GM23338 (cell line): ENCODE measurements at regions not wholly inside any gene's neighbourhood (a gene's known extent, or its start where the extent isn't known, plus 50 kb on each side); places are given as distances from the start of the nearest gene placed in this dataset.

Experiments
- CREB1 ChIP-seq: fragments of 250-450 bp; sonication (Bioruptor Pico); IDR thresholded peaks from 2 replicates; pipeline ENCODE4 v1.5.0; 2020; ENCODE audit warnings: low read depth, mild to moderate bottlenecking, moderate library complexity
- POLR2AphosphoS5 ChIP-seq: IDR thresholded peaks from 2 replicates; pipeline ENCODE4 v1.6.1; 2016; ENCODE audit warnings: antibody characterized with exemption, low read depth
- TF ChIP-seq, protein P1 (sequence below), 2 experiments: fragments of 200-600 bp in 1 of 2; sonication (generic) in 1 of 2; conservative IDR thresholded peaks; 2 replicates each; pipeline versions ENCODE4 v1.5.1 to v1.6.1; 2016 to 2017; ENCODE audit warnings: antibody characterized with exemption in 2 of 2, low read depth in 2 of 2, mild to moderate bottlenecking in 2 of 2, moderate library complexity in 1 of 2

DNA sequence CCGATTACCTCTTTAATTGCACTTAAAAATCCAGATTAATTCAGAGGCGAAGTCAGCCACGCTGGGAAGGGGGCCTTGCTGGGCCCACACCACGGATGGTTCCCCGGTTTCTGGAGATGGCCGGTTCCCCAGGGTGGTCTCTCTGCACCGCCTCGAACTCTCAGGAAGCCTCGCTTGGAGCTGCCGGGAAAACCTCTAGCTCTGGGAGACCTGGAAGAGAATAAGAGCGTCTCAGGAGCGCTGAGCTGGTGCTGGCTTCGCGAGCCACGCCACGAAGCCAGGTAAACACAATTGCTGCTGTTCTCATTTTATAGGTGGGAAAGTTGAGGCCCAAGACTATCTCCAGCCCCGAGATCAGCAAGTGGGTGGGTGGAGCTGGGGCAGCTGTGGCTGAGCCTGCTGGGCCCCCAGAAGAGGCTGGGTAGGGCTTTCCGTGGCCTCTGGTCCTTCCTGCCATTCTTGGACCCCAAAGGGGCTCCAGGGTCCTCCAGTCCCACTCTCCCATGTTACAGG is 110.4 kb downstream of the MICALL2 start:
- TF ChIP-seq POLR2AphosphoS5 (no peak), CREB1 (no peak)
- TF ChIP-seq, protein P1, sequence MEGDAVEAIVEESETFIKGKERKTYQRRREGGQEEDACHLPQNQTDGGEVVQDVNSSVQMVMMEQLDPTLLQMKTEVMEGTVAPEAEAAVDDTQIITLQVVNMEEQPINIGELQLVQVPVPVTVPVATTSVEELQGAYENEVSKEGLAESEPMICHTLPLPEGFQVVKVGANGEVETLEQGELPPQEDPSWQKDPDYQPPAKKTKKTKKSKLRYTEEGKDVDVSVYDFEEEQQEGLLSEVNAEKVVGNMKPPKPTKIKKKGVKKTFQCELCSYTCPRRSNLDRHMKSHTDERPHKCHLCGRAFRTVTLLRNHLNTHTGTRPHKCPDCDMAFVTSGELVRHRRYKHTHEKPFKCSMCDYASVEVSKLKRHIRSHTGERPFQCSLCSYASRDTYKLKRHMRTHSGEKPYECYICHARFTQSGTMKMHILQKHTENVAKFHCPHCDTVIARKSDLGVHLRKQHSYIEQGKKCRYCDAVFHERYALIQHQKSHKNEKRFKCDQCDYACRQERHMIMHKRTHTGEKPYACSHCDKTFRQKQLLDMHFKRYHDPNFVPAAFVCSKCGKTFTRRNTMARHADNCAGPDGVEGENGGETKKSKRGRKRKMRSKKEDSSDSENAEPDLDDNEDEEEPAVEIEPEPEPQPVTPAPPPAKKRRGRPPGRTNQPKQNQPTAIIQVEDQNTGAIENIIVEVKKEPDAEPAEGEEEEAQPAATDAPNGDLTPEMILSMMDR (conservative IDR thresholded peaks at IDR 0.05; ENCODE audit: low read depth in 2 of 2) = no peak
